ENCODE measurements at regions not wholly inside any gene's neighbourhood (a gene's known extent, or its start where the extent isn't known, plus 50 kb on each side); places are given as distances from the start of the nearest gene placed in this dataset.

DNA sequence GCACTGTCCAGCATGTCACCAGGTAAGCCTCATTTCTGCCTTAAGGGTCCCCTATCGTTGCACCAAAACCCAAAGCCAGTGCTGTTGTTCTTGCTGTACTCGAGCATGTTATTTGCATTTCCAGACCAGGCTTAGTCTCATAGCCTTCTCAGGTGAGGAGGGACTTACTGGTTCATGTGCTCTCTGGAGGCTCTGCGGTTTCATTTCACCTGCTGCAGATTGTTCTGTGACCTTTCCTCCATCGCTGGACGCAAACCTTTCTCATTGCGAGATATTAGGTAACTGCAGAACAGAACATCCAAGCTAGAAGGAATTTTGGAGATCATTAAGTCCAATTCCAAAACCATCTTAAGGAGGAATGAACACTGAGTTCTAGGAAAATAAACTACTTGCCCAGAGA lies 187.3 kb upstream of the BCL6 start:
- DNase-seq: no peak

DNA sequence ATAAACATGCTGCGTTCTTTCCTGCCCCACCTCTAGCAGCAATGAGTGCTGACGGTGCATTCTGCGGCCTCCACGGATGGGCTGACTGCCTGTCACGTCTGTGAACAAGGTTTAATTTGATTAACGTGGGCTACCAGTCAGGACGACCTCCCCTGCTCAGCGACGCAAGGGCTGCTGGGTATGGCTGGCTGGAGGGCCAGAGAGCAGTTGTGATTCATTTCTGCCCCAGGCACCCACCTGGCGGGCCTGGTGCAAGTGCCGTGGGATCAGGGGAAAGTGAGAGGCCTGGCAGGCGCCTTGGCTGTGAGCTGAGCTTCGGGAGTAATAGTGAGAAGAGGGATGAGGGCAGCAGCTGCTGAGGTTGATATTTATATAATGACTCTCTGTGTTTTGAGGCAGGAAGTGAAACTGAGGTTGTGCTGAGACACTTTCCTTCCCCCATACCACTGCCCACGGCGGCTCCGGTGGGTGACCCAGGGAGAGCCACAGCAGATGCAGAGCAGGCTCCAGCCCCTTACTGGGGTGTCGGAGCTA lies 190.4 kb upstream of the BCL6 start:
- DNase-seq: no peak

DNA sequence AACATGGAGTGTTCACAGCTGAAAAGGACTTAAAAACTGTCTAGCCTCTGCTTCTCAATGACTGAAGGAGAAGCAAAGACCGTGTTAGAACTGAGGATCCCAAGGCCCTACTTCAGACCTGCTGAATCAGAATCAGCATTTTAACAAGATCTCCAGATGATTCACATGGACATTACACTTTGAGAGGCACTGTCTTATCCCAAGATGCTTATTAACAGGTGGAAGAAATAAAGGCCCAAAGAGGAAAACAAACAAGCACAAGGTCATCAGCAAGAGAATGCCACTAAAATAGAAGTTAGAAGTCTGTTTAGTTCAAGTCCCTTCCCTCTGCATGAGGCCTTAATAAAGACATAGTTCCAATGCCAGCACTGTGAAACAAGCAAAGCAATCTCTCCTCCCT lies 191.4 kb upstream of the BCL6 start:
- no peak for DNase-seq

DNA sequence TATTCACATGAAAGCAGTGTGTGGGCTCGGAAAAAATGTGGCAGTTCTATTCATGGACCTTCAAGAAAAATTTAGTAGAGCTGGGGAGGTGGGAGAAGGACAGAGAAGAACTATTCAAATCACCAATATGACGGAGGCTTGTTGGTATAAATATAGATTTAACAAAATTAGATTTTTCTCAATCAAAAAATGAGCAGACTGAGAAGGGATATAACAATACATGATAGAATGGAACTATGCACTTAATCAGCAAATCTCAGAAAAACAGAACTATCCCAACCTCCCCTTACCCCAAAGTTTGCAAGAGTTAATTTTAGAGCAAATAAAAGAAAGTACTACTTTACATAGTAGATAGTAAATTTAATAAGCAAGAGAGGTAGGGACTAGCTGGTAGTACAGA lies 194.6 kb upstream of the BCL6 start:
- DNase-seq: no peak

DNA sequence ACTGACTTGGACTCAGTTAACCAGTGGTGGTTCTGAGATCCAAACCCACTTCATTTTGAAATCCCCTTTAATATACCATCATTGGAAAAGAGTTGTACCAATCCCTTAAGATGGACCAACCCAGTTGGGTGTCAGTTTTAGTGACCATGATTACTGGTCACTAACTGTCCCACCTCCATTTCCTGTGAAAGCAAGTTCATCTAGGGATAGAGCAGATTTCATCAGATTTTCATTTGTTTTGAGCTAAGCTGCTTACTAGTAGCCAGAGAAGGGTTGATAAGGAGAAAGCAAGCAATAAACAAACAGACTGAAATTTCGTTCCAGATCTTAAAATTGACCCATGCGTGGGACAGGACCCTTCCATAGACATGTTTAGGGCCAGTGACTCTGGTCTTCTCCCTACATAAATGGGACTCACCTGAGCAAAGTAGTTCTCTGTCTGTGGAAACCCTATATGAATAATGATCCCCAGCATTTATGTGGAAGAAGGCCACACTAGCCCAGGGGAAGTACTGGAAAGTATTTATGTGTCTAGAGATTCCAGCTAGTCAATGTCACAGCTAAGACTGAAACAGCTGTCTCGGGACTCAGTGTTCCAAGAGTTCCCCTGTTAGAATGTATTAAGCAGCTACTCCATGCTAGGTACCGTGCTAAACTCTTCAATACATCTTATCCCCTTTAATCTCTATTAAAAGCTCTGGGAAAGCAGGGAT lies 196.0 kb upstream of the BCL6 start:
- no peak for DNase-seq

DNA sequence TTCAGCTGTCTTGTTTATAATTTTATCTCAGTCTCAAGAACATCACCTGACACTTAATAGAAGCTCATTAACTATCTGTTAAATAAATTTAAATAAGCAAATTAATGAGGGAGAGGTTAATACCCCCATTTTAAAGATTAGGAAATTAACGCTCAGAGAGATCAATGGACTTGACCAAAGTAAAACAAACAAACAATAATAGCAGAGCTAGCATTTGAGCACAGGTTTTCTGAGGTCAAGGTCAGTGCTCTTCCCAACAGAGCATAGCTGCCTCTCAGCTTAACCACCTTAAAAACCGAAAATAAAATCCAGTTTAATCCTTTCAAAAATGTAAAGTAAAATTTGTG lies 196.6 kb upstream of the BCL6 start:
- DNase-seq: no peak

DNA sequence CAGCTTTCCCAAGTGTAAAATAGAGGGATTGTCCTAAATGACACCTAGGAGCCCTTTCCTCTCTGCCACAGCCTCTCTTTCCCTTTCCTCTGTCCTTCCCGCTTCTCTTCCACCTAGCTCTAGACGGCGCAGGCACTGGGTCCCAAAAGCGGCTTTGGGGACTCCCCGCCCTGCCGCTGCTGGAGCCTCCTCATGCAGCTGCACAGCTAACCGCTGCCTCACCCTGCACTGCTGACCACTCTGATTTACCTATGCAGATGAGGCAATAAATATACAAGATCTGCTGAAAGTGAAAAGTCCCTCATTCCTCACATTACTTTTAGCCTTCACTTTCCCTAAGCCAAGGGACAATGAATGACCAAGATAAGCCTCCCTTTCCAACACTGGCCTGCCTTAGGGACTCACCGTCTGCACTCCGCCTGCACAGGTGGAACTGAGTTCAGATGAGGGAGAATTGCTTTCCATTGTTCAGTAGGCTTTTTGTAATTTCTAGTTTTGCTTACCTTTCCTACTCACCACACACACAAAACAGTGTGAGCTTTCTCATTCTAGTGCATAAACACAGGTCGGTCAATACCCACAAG lies 197.5 kb upstream of the BCL6 start:
- DNase-seq: no peak

DNA sequence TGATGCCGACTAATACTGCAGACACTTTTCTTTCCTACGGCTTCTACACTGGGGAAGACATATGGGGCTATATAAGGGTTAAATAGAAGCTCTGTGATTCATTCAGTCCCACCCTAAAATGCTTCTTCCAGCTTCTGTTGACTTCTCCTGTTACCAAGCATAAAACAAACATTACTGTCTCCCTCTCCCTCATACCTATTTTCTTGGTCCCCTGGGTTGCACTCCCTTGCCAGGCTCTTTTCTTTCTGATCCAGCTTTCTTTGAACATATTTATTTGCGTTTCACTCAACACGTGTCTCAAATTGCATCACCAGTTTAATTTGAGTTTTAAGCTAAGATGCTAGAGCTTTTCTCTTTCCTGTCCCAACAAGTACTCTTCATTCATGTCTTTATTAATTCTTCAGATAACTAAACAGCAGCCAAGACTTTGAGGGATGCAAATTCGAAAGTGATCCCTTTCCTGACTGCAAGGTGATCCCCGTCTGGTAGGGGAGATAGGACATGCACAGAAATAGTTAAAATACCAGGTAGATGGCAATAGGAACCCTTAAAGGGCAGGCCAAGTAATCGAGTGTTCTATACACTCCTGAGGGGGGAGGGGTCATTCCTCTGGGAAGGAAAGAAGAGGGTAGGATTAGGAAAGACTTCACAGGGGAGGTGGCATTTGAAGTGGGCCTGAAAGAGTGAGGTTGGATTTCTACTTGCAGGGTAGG lies 198.6 kb upstream of the BCL6 start:
- no peak for DNase-seq

DNA sequence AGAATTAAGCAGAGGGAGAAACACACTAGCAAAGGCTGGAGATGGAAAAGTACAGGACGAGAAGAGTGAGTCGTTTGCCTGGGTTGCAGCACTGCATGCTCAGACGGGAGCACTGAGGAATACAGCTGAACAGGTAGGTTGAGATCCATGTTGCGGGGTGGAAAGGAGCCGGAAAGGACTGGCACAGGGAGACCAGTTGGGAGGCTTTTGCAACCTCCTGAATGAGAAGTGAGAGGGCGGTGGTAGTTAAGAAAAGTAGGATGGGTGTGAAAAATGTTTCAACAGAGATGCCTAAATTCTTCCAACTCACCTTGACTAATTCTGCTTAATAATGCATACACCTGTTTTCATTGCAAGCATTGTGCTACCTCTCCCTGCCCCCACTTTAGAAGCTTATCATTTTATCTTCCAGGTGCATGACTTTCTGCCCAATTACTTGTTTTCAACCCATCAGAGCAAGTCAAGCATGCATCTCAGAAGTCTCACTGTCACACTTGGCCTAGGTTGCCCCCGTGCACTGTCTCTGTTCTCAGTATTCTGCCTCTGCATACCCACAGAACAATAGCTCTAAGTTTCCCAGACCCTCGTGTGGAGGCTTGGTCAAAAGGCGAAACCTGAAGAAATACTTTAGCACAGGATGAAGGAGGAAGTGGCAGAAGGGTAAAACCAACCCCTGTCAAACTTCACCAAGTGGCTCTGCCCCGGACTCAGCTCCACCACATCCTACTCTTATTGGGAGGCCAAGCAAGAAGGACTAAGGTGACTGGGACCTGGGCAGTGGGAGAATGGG lies 199.3 kb upstream of the BCL6 start:
- DNase-seq: no peak

DNA sequence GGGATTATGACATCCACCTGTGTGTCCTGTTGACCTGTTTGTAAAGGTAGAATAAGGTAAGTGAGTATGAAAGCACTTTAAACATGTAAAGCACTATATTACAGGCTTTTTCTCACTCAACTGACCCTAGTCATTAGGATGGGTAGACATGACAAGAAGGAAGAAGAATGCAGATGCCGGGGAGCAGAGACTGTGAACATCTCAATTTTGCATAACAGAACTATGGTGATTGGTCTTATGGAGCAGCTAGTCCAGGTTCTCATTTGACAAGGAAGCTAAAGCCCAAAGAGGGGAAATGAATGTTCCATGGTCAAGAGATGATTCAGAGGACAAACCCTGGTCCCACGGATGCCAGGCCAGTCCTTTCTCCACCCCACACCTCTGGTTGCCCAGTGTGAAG lies 200.1 kb upstream of the BCL6 start:
- DNase-seq: no peak

DNA sequence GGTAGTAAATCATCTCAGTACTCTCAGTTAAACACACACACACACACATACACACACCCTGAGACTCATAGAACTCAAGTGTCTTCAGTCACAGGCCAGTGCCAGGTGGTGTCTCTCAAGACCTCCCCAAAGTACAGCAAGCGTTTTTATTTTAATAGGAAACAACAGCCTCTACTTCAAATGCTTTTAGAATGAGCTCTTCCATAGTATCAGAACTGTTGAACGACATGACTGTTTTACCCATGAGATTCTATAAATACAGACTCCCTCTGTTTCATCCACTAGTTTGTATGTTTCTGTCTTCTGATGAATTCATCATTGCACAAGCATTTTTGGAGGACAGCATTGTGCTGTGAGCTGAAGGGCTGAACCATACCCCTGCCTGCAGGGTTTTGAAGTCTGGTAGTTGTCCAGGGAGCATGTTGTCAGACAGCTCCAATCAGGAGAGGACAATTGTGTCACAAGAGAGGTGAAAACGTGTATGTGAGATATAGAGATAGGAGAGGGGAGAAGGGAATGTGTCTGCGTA lies 201.0 kb upstream of the BCL6 start:
- no peak for DNase-seq

DNA sequence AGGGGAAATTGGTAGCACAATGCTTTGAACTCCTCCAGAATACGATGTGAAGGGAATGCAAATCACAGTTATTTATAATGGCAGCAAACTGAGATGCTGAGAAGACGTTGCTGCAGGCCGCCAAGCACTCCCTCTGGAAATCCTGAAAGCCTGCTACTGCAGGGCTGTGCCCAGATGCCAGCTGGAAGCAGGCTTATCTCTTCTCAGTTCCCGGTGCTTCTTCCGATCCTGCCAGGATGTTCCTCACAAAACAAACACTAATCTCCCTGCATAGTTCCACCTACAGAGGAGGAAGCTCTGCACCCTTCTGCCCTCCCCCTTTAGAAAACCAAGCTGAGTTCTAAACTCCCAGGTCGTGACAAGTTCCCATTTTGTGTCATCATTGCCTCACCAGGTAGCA lies 201.7 kb upstream of the BCL6 start:
- no peak for DNase-seq

DNA sequence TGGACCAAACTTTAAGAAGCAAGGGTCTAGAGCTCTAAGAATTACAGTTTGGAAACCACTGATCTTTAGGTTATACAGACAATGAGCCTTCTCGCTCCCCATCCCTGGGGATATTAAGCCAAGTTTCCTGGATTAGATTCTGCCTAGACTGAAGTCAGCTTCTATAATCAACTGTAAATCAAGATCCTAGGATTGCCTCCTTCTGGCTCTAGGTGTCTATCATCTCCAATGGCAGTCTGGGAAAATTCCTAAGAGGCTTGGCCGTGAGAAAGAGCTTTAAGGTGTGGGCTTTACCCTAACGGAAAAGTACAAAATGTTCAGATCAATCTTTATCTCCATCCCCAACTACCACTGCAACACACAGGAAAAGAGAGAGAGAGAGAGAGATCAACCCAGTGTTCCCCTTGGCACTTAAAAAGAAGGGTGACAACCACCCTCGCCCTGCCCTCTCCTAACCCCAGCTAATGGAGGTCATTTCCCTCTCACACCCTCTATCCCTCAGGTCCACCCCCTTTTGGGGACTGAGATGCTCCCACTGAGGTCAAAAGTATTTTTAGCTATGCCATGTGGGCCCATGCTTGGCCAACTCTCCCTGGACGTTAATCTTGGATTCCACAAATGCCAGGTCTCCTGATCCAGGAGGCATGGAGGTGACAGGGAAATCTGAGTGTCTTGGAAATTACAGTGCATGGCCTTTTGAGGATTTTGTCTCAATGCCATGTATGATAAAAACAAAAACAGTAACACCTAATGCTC lies 202.8 kb upstream of the BCL6 start:
- DNase-seq: no peak

DNA sequence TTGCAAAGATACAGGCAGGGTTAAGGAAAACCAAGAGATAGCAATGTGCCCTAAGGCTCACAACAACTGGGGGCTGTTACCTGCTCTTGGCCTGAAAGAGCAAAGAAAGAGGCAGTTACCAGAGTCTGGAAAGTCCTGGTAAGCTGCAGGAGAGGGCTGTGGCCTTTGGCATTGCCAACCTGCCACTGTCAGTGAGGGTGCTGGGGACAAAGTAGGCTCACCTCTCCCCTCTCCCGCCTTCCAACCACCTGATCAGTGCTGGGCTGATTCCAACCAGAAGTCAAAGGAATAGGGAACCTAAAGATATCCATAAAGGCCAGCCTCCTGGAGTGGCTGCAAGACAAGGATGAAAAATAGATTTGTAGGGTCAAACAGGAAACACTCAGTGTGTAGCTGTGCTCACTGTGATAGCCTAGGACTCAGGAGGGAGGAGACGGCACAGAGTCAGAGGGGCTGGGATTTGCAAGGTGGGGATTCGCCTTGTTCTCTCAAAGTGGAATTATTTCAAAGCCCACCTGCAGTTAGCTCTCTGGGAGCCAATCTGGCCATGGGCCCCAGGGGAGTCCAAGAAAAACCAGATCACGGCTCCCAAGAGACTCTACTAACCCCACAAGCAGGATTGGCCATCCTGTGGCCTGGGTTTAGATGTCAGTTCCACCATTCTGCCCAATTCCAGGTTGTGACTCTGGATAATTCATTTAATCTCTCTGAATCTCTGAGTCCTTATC lies 204.0 kb upstream of the BCL6 start:
- no peak for DNase-seq

DNA sequence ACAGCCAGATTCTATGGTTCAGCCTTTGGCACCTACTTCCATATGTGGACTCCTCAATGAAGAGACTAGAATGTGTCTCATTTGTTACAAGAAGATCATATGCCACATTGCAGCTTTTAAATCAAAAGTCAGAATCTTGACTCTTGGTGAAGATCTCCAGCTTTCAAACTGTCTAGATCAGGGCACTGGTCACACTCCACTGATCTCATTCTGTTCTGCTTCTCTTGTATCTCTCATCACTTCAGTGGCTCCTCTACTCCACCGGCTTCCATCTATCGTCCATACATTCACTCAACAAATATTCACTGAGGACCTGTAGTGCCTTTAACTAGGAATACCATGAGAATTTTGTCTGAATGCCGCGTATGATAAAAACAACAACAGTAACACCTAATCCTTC lies 203.3 kb upstream of the LPP start:
- DNase-seq: no peak

DNA sequence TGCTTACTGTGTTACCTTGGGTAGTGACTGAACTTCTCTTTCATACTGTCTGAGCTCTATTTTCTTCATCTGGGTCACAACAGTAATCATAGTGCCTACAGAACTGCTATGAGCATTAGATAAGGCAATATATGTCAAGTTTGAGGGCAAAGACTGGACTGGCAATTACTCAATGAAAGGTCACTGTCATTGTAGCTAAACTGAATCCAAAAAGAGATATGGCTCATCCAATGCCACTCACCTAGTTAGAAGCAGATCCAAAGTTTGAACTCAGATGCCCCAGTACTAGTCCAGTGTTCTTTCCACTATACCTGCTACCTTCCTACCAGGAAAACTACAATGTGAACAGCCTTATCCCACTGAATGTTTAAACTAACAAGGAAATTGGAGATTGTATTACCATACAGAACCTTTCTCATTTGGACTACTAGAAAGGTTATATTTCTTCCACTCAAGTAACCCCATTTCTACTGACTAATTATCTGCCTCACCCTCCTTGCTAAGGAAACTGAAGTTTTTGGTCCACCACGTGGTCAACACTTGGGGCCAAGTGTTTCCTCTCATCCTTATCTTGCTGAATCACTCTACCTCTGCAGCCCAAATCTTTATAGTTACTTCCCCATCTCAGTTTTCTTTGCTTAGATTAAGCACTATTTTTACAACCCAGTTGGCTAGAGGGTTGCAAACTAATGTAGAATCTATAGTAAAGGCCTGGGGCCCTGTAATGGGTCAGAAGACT lies 202.3 kb upstream of the LPP start:
- DNase-seq: no peak

DNA sequence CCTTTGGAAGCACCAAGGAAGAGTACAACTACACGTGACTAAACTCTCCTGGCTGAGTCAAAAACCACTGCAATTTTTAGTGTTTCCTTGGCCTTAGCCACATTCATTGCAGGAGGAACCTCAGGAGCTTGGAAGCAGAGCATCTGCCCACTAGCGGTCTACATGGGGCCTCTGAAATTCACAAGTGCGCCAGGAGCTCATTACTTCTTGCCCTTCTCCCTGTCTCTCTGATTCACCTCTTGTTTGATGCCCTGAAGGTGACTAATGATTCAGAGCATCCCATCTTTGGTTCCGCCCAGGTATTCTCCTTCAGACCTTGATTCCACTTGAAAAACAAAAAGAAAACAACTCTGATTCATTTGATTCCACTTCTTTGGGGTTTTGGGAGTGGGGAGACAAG lies 201.1 kb upstream of the LPP start:
- DNase-seq: no peak

DNA sequence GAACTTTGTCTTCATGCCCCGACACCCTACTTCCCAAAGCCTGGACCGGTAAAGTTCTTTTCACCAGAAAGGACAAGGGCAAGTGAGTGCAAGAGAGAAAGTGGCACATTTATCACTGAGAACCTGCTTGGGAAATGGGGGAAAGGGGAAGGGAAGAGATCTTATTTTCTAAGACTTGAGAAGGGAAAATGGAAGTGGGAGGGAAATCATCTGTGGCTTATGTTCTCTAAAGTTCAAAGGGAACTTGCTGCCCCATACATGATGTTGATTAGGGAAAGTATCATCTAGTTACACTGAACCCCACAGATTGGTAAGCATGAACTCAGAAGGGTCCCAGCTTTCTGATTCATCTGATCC lies 199.5 kb upstream of the LPP start:
- DNase-seq: no peak

DNA sequence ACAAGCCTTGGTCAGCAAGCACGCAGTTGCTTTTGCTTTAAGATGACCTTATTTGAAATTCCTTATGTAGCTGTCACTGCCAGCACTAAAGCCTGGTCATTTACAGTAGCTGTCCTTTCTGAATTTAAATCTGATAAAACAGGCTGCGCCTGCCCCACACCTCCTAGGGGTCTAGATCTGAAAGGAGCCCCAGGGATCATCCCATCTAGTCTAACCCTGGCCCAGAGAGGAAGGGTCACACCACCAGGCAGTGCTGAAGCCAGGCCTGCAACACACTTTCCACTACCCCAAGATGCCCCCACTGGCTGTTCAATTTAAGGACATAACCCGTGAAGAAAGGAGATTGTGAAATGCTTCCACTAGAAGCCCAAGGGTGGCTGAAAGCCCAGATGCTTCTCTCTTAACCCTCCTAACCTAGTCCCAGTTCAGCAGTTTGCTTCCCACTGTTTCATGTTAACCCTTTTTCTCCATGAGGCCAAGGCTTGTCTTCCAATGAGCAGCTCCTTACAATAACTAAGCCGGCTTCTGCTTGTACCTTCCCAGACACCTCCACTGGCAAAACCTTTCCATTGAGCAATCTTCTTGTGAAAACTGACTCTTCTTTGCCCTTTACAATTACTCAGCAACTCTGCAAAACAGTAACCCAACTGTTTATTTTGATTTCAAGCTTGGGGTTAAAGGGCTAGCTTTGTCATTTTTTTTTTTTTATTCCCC lies 198.9 kb upstream of the LPP start:
- DNase-seq: no peak

DNA sequence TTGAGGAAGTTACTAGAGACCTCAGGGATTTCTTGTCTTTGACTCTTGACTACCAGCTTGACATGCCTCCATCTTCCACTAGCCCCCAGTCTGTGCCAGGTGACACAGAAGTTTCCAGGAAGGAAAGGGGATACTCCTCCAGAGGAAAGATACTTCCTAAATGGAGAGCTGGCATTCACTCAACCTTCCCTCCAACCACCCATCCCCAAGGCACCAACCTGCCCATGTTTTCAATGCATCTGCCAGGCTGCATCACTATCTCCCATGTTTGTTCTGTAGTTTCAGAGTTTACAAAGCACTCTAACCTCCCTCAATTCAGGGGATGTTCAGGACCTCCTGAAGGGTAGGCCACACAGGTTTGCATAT lies 198.4 kb upstream of the LPP start:
- DNase-seq: no peak

DNA sequence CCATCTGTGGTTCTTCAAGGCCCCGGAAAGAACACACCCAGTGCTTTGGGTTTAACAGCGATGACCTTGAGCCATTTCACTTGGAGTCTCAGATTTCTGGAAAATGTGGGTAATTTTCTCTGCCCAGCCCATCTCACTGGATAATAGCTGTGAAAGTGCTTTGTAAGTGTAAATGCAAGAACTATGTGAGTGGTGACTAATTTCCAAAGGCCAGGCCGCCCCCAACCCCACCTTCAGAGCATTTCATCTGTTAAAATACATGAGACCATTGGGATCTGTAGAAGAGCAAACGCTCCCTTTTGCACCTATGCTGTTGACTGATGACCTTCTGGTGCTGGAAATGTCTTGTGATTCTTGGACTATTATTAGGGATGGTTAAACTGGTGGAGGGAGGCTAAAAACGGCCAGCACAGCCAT lies 196.8 kb upstream of the LPP start:
- no peak for DNase-seq

Measured in femur (tissue), 1 donor.